H1 (cell line): ENCODE measurements at regions not wholly inside any gene's neighbourhood (a gene's known extent, or its start where the extent isn't known, plus 50 kb on each side); places are given as distances from the start of the nearest gene placed in this dataset.

Experiments
- CTCF ChIA-PET: fragments of 300-600 bp; sonication (Branson Sonifier 250); formaldehyde crosslinking; loops from one replicate; lab custom pipeline; 2021; ENCODE audit not compliant: partially characterized antibody; lab: Charles Lee
- POLR2A ChIA-PET: fragments of 300-600 bp; sonication (Branson Sonifier 250); formaldehyde crosslinking; loops from one replicate; lab custom pipeline; 2021; ENCODE audit warnings: inconsistent platforms; ENCODE audit not compliant: partially characterized antibody; lab: Charles Lee
- DNase-seq, 2 experiments: peaks; one replicate each; pipeline versions ENCODE4 v3.0.0 to v3.0.0-alpha.2; 2010 to 2022; ENCODE audit warnings: low spot score in 2 of 2, low read depth in 1 of 2, mixed read lengths in 1 of 2
- FAIRE-seq: peaks from 2 replicates; lab custom pipeline; 2011; peaks lifted over from hg19 to GRCh38; lab: Jason Lieb, UNC
- H2AFZ ChIP-seq: 2 replicates; pipeline ENCODE4 v1.8.1; 2012; ENCODE audit warnings: low read length, inconsistent platforms
- H2AK5ac ChIP-seq: 2 replicates; pipeline ENCODE4 v1.6.1; 2013; ENCODE audit warnings: low read depth, low read length
- H2BK120ac ChIP-seq: replicated peaks from 2 replicates; pipeline ENCODE3; 2013; ENCODE audit warnings: low read depth, low read length, inconsistent platforms
- H2BK12ac ChIP-seq: 2 replicates; pipeline ENCODE4 v1.6.1; 2013; ENCODE audit warnings: low read depth, low read length
- H2BK15ac ChIP-seq: 2 replicates; pipeline ENCODE4 v1.6.1; 2013; ENCODE audit warnings: low read length
- H2BK20ac ChIP-seq: 2 replicates; pipeline ENCODE4 v1.6.1; 2013; ENCODE audit warnings: low read length
- H2BK5ac ChIP-seq: 2 replicates; pipeline ENCODE4 v1.6.1; 2013; ENCODE audit warnings: low read depth, low read length
- H3K14ac ChIP-seq: 2 replicates; pipeline ENCODE4 v1.6.1; 2013; ENCODE audit warnings: inconsistent platforms; ENCODE audit not compliant: insufficient read length
- H3K18ac ChIP-seq: 2 replicates; pipeline ENCODE4 v1.6.1; 2013; ENCODE audit warnings: low read length; ENCODE audit errors: extremely low read depth
- H3K23ac ChIP-seq: 2 replicates; pipeline ENCODE4 v1.6.1; 2013; ENCODE audit warnings: inconsistent platforms; ENCODE audit not compliant: insufficient read length
- H3K23me2 ChIP-seq: 2 replicates; pipeline ENCODE4 v1.6.1; 2013; ENCODE audit warnings: low read depth, low read length
- H3K27ac ChIP-seq: 2 replicates; pipeline ENCODE4 v1.6.1; 2011; ENCODE audit warnings: low read depth, low read length, inconsistent platforms
- H3K27me3 ChIP-seq, 4 experiments: replicated peaks in 1 of 4; 1 replicate in 1 of 4; 2 replicates in 3 of 4; pipeline versions ENCODE4 v1.6.1 to v1.8.1; 2011 to 2013; ENCODE audit warnings: low read length in 3 of 4, mild to moderate bottlenecking in 3 of 4, inconsistent platforms in 2 of 4, mixed read lengths in 2 of 4, moderate library complexity in 1 of 4; ENCODE audit not compliant: control insufficient read depth in 3 of 4, insufficient read depth in 3 of 4; ENCODE audit errors: extremely low read depth in 1 of 4
- H3K36me3 ChIP-seq, 4 experiments: 2 replicates each; pipeline versions ENCODE4 v1.6.1 to v1.8.1; 2011 to 2013; ENCODE audit warnings: mild to moderate bottlenecking in 4 of 4, low read length in 3 of 4, moderate library complexity in 2 of 4, control low read depth in 1 of 4, inconsistent platforms in 1 of 4; ENCODE audit not compliant: insufficient read depth in 4 of 4, control insufficient read depth in 2 of 4
- H3K4ac ChIP-seq: replicated peaks from 2 replicates; pipeline ENCODE3; 2013; ENCODE audit warnings: low read length, low read depth, mixed read lengths, inconsistent platforms; ENCODE audit not compliant: insufficient read length
- H3K4me1 ChIP-seq, 4 experiments: replicated peaks in 1 of 4; 1 replicate in 1 of 4; 2 replicates in 3 of 4; pipeline versions ENCODE4 v1.6.1 to v1.8.1; 2011 to 2013; ENCODE audit warnings: low read length in 3 of 4, inconsistent platforms in 2 of 4, mixed read lengths in 1 of 4; ENCODE audit not compliant: insufficient read depth in 4 of 4, control insufficient read depth in 3 of 4
- H3K4me2 ChIP-seq, 2 experiments: 2 replicates each; pipeline versions ENCODE4 v1.6.1 to v1.8.1; 2011 to 2013; ENCODE audit warnings: low read depth in 2 of 2, low read length in 2 of 2, control low read depth in 1 of 2, inconsistent platforms in 1 of 2, mild to moderate bottlenecking in 1 of 2; ENCODE audit not compliant: insufficient read depth in 1 of 2
- H3K4me3 ChIP-seq, 4 experiments: fragments of 200-600, 300-600 bp in 1 of 4; sonication (generic), shearing (Covaris generic), sonication (Bioruptor Twin) in 1 of 4; 2 replicates each; pipeline versions ENCODE4 v1.5.1 to v1.8.1; 2011 to 2016; ENCODE audit warnings: low read length in 4 of 4, low read depth in 3 of 4, control low read depth in 2 of 4, inconsistent platforms in 2 of 4, mild to moderate bottlenecking in 2 of 4, mixed read lengths in 1 of 4, moderate library complexity in 1 of 4; ENCODE audit not compliant: insufficient read depth in 2 of 4; ENCODE audit errors: extremely low read depth in 1 of 4
- H3K56ac ChIP-seq: replicated peaks from 2 replicates; pipeline ENCODE3; 2013; ENCODE audit warnings: low read depth, mild to moderate bottlenecking, mixed read lengths, low read length, inconsistent platforms; ENCODE audit not compliant: insufficient read length
- H3K79me1 ChIP-seq: 2 replicates; pipeline ENCODE4 v1.6.1; 2013; ENCODE audit warnings: low read depth, low read length, control low read depth
- H3K79me2 ChIP-seq, 2 experiments: 2 replicates each; pipeline versions ENCODE4 v1.6.1 to v1.8.1; 2012 to 2013; ENCODE audit warnings: low read length in 2 of 2, mild to moderate bottlenecking in 2 of 2, inconsistent platforms in 1 of 2; ENCODE audit not compliant: insufficient read depth in 2 of 2, control insufficient read depth in 1 of 2
- H3K9ac ChIP-seq, 4 experiments: replicated peaks in 1 of 4; 1 replicate in 1 of 4; 2 replicates in 3 of 4; pipeline versions ENCODE4 v1.6.1 to v1.8.1; 2011 to 2013; ENCODE audit warnings: low read depth in 3 of 4, low read length in 3 of 4, control low read depth in 2 of 4, mild to moderate bottlenecking in 2 of 4, moderate library complexity in 2 of 4, inconsistent platforms in 1 of 4; ENCODE audit errors: extremely low read depth in 1 of 4
- H3K9me3 ChIP-seq, 2 experiments: 2 replicates each; pipeline versions ENCODE4 v1.6.1 to v1.8.1; 2012 to 2013; ENCODE audit warnings: mild to moderate bottlenecking in 2 of 2, moderate library complexity in 2 of 2, control low read depth in 1 of 2, inconsistent platforms in 1 of 2, low read depth in 1 of 2, low read length in 1 of 2, mixed read lengths in 1 of 2; ENCODE audit not compliant: insufficient read depth in 2 of 2
- H4K20me1 ChIP-seq, 2 experiments: replicated peaks in 1 of 2; 2 replicates each; pipeline versions ENCODE3 to v1.8.1; 2011 to 2013; ENCODE audit warnings: inconsistent platforms in 2 of 2, low read length in 2 of 2, mild to moderate bottlenecking in 1 of 2; ENCODE audit not compliant: insufficient read depth in 2 of 2, control insufficient read depth in 1 of 2
- H4K5ac ChIP-seq: 2 replicates; pipeline ENCODE4 v1.6.1; 2013; ENCODE audit warnings: low read length, low read depth, mixed read lengths, inconsistent platforms; ENCODE audit not compliant: insufficient read length
- H4K8ac ChIP-seq: 2 replicates; pipeline ENCODE4 v1.8.0; 2013; ENCODE audit warnings: mild to moderate bottlenecking, moderate library complexity, low read length, inconsistent platforms; ENCODE audit not compliant: insufficient read depth; ENCODE audit errors: extremely low read depth
- H4K91ac ChIP-seq: replicated peaks from 2 replicates; pipeline ENCODE3; 2013; ENCODE audit warnings: low read length, mixed read lengths, inconsistent platforms; ENCODE audit not compliant: insufficient read length
- ATF3 ChIP-seq: IDR thresholded peaks from 2 replicates; pipeline ENCODE4 v1.6.1; 2011; ENCODE audit warnings: low read depth, mild to moderate bottlenecking, low read length; ENCODE audit not compliant: insufficient read depth
- CREB1 ChIP-seq: IDR thresholded peaks from 2 replicates; pipeline ENCODE4 v1.6.1; 2012; ENCODE audit warnings: inconsistent platforms
- CTBP2 ChIP-seq: IDR thresholded peaks from 2 replicates; pipeline ENCODE4 v1.7.0; 2011; ENCODE audit warnings: borderline replicate concordance, mild to moderate bottlenecking, moderate library complexity, mixed read lengths, low read length; ENCODE audit not compliant: insufficient read depth, insufficient read length
- GABPA ChIP-seq: IDR thresholded peaks from 2 replicates; pipeline ENCODE4 v1.6.1; 2011; ENCODE audit warnings: mild to moderate bottlenecking, low read length, moderate library complexity, borderline replicate concordance; ENCODE audit not compliant: insufficient read depth
- JUND ChIP-seq: IDR thresholded peaks from 2 replicates; pipeline ENCODE4 v1.6.1; 2011; ENCODE audit warnings: mild to moderate bottlenecking, improper control_type of control experiment, low read length
- KDM1A ChIP-seq: fragments of 200-600, 300-600 bp; sonication (generic); IDR thresholded peaks from 2 replicates; pipeline ENCODE4 v1.7.1; 2016; ENCODE audit warnings: mild to moderate bottlenecking, low read length, borderline replicate concordance
- MAFK ChIP-seq: IDR thresholded peaks from 2 replicates; pipeline ENCODE4 v1.6.1; 2012; ENCODE audit warnings: low read depth, mild to moderate bottlenecking, improper control_type of control experiment, low read length
- PHF8 ChIP-seq: fragments of 200-600 bp; sonication (generic); conservative IDR thresholded peaks from 2 replicates; pipeline ENCODE4 v1.7.1; 2012; ENCODE audit warnings: low read depth, mild to moderate bottlenecking, inconsistent platforms, low read length, moderate library complexity
- RNF2 ChIP-seq: fragments of 200-900, 300-1000 bp; sonication (generic); IDR thresholded peaks from 2 replicates; pipeline ENCODE4 v1.7.1; 2016; ENCODE audit warnings: borderline replicate concordance, low read depth, mild to moderate bottlenecking, antibody characterized with exemption, low read length; ENCODE audit not compliant: poor library complexity, severe bottlenecking; ENCODE audit errors: missing control alignments
- RXRA ChIP-seq: IDR thresholded peaks from 2 replicates; pipeline ENCODE4 v1.6.1; 2011; ENCODE audit warnings: low read depth, mild to moderate bottlenecking, low read length, moderate library complexity; ENCODE audit not compliant: insufficient read depth
- SAP30 ChIP-seq: fragments of 300-600 bp; sonication (generic); IDR thresholded peaks from 2 replicates; pipeline ENCODE4 v1.7.1; 2012; ENCODE audit warnings: low read length, moderate library complexity, mild to moderate bottlenecking, inconsistent platforms; ENCODE audit not compliant: insufficient read depth, insufficient replicate concordance
- SIX5 ChIP-seq: IDR thresholded peaks from 2 replicates; pipeline ENCODE4 v1.6.1; 2011; ENCODE audit warnings: mild to moderate bottlenecking, low read depth, low read length
- SP1 ChIP-seq: IDR thresholded peaks from 2 replicates; pipeline ENCODE4 v1.6.1; 2011; ENCODE audit warnings: low read depth, low read length
- TCF12 ChIP-seq: IDR thresholded peaks from 2 replicates; pipeline ENCODE4 v1.6.1; 2011; ENCODE audit warnings: low read depth, mild to moderate bottlenecking, low read length
- TEAD4 ChIP-seq: IDR thresholded peaks from 2 replicates; pipeline ENCODE4 v1.6.1; 2012; ENCODE audit warnings: low read depth, low read length, inconsistent platforms, mixed read lengths
- WGBS, 2 experiments: shearing (Covaris generic) in 1 of 2; methylation state at CpG; one replicate each; pipeline versions ENCODE4 v1.1.6 to v1.1.7; 2013 to 2015; ENCODE audit warnings: low lambda C conversion rate in 2 of 2, mixed read lengths in 2 of 2, inconsistent platforms in 1 of 2, low coverage in 1 of 2, missing lambda C conversion rate in 1 of 2; ENCODE audit not compliant: insufficient replicate concordance in 2 of 2, insufficient coverage in 1 of 2, insufficient read length in 1 of 2; ENCODE audit errors: extremely low coverage in 1 of 2, missing lambda C conversion rate in 1 of 2; 5-methylcytosine and 5-hydroxymethylcytosine counted together

GRCh38 chr14:85333313-85333712, 196.6 kb upstream of the FLRT2 start:
- Histone ChIP-seq H3K79me2 (no peaks in the 10 kb centered on the region), H3K9ac (no peak overlapping the region), H3K27ac (no peak overlapping the region), H3K56ac (no peak overlapping the region)
- TF ChIP-seq TCF12 (no peak), SAP30 (no peak), RXRA (no peak), KDM1A (no peak), CTBP2 (no peak), GABPA (no peak), MAFK (no peak), PHF8 (no peak), TEAD4 (no peak), RNF2 (no peak), CREB1 (no peak), ATF3 (no peak), SP1 (no peak), JUND (no peak), SIX5 (no peak)
- TF ChIP-seq, all 59 proteins: peak for 0
- H2BK20ac ChIP-seq: no peak overlapping the region
- H3K4me1 ChIP-seq: no peaks in the 10 kb centered on the region
- H3K18ac ChIP-seq: no peak overlapping the region
- no peaks in the 10 kb centered on the region for H3K27me3 ChIP-seq
- no peak overlapping the region for H2AFZ ChIP-seq
- H2BK15ac ChIP-seq: no peak overlapping the region
- H4K91ac ChIP-seq: no peak overlapping the region
- H3K36me3 ChIP-seq: no peaks in the 10 kb centered on the region
- no peaks in the 10 kb centered on the region for H3K79me1 ChIP-seq
- ChIA-PET POLR2A (no interaction called here), CTCF (no interaction called here)
- H4K20me1 ChIP-seq: no peaks in the 10 kb centered on the region
- DNase-seq: no peak
- FAIRE-seq: no peak
- no peak overlapping the region for H2AK5ac ChIP-seq
- H3K4me3 ChIP-seq: no peak overlapping the region
- no peak overlapping the region for H3K23ac ChIP-seq
- H3K9me3 ChIP-seq: no peaks in the 10 kb centered on the region
- no peak overlapping the region for H3K4ac ChIP-seq
- no peaks in the 10 kb centered on the region for H3K23me2 ChIP-seq
- no peak overlapping the region for H3K14ac ChIP-seq
- no peak overlapping the region for H3K4me2 ChIP-seq
- no peak overlapping the region for H2BK5ac ChIP-seq
- H2BK120ac ChIP-seq: no peak overlapping the region
- no peak overlapping the region for H4K5ac ChIP-seq
- 93% methylated on average over 3 of the region's 3 CpGs; no CpG with 5 or more reads in 1 of the 2 experiments for WGBS, 2 experiments
- H4K8ac ChIP-seq: no peak overlapping the region
- H2BK12ac ChIP-seq: no peak overlapping the region
